ENCODE measurements at regions not wholly inside any gene's neighbourhood (a gene's known extent, or its start where the extent isn't known, plus 50 kb on each side); places are given as distances from the start of the nearest gene placed in this dataset.

DNA sequence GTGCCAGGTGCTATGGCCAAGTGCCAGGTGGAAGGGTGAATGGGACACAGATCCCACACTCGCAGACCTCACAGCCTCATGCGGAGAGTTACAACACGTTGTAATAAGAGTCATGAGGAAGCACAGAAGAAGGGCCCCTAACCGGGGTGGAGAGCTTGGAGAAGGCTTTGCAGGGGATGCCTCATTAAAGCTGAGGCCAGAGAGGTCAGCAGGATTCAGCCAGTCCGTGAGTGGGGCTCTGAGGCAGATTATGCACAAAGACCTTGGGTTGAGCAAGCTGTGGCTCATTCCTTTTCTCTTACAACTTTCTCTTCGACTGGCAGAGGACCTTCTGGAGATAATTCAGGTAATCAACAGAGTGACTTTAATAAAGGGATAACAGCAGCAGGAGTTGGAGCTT, 65.3 kb upstream of the SNRK start:
- H2AFZ ChIP-seq (ENCODE audit: low read depth, low read length), result no peak overlapping the region
- no peaks in the 10 kb centered on the region for H3K9me3 ChIP-seq (ENCODE audit: insufficient read depth, low read length, severe bottlenecking)
- H3K4me3 ChIP-seq (ENCODE audit: low read depth in 1 of 2, low read length in 2 of 2), result no peak overlapping the region
- TF ChIP-seq, protein P1, sequence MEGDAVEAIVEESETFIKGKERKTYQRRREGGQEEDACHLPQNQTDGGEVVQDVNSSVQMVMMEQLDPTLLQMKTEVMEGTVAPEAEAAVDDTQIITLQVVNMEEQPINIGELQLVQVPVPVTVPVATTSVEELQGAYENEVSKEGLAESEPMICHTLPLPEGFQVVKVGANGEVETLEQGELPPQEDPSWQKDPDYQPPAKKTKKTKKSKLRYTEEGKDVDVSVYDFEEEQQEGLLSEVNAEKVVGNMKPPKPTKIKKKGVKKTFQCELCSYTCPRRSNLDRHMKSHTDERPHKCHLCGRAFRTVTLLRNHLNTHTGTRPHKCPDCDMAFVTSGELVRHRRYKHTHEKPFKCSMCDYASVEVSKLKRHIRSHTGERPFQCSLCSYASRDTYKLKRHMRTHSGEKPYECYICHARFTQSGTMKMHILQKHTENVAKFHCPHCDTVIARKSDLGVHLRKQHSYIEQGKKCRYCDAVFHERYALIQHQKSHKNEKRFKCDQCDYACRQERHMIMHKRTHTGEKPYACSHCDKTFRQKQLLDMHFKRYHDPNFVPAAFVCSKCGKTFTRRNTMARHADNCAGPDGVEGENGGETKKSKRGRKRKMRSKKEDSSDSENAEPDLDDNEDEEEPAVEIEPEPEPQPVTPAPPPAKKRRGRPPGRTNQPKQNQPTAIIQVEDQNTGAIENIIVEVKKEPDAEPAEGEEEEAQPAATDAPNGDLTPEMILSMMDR (IDR thresholded peaks at IDR 0.05; ENCODE audit: borderline replicate concordance, extremely low read depth, low read length, poor library complexity, severe bottlenecking), result no peak
- no peak for TF ChIP-seq EZH2 (IDR thresholded peaks at IDR 0.05; ENCODE audit: borderline replicate concordance, low read depth, low read length, severe bottlenecking)
- H3K36me3 ChIP-seq (ENCODE audit: insufficient read depth, low read length), result no peaks in the 10 kb centered on the region
- no peak for ATAC-seq (ENCODE audit: insufficient read depth, low read depth)
- H3K27me3 ChIP-seq (ENCODE audit: insufficient read depth, low read length, poor library complexity), result no peaks in the 10 kb centered on the region
- no peak for DNase-seq
- no peak overlapping the region for H3K4me2 ChIP-seq (ENCODE audit: insufficient read depth, low read length)
- no peak overlapping the region for H3K9ac ChIP-seq (ENCODE audit: low read depth, low read length)
- H3K27ac ChIP-seq (ENCODE audit: low read length), result no peak overlapping the region
- H3K79me2 ChIP-seq (ENCODE audit: insufficient read depth, low read length), result no peaks in the 10 kb centered on the region
- H4K20me1 ChIP-seq (ENCODE audit: insufficient read depth, low read length), result no peaks in the 10 kb centered on the region
- no peaks in the 10 kb centered on the region for H3K4me1 ChIP-seq (ENCODE audit: insufficient read depth, low read length)

DNA sequence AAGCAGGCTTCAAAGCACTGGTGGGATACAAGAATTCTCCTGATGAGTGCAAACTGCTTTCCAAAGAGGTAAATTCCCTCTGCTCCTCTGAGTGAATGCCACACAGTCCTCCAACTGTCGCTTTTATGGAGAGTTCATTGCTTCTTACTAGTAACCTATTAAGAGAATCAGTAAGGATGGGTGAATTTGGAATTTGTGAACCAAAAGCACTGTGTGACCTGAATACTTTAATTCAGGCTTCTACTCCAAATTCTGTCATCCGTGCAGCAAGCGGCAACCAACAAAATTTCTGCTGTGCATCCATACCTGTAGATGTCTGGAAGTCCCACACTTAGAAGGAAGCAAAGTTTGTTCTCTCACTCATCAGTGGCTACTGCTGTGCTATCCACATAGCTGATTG, 66.7 kb upstream of the SNRK start:
- H3K4me3 ChIP-seq (ENCODE audit: low read depth in 1 of 2, low read length in 2 of 2), result no peak overlapping the region
- H3K9ac ChIP-seq (ENCODE audit: low read depth, low read length), result no peak overlapping the region
- H4K20me1 ChIP-seq (ENCODE audit: insufficient read depth, low read length), result no peaks in the 10 kb centered on the region
- no peaks in the 10 kb centered on the region for H3K79me2 ChIP-seq (ENCODE audit: insufficient read depth, low read length)
- ATAC-seq (ENCODE audit: insufficient read depth, low read depth), result no peak
- no peaks in the 10 kb centered on the region for H3K4me1 ChIP-seq (ENCODE audit: insufficient read depth, low read length)
- no peak overlapping the region for H3K27ac ChIP-seq (ENCODE audit: low read length)
- H3K4me2 ChIP-seq (ENCODE audit: insufficient read depth, low read length), result no peak overlapping the region
- DNase-seq, result no peak
- peaks cover 2% of the 10 kb centered on the region for H3K27me3 ChIP-seq (ENCODE audit: insufficient read depth, low read length, poor library complexity)
- no peaks in the 10 kb centered on the region for H3K9me3 ChIP-seq (ENCODE audit: insufficient read depth, low read length, severe bottlenecking)
- no peaks in the 10 kb centered on the region for H3K36me3 ChIP-seq (ENCODE audit: insufficient read depth, low read length)
- TF ChIP-seq, protein P1 (IDR thresholded peaks at IDR 0.05; ENCODE audit: borderline replicate concordance, extremely low read depth, low read length, poor library complexity, severe bottlenecking), result no peak
- no peak for TF ChIP-seq EZH2 (IDR thresholded peaks at IDR 0.05; ENCODE audit: borderline replicate concordance, low read depth, low read length, severe bottlenecking)
- H2AFZ ChIP-seq (ENCODE audit: low read depth, low read length), result no peak overlapping the region

DNA sequence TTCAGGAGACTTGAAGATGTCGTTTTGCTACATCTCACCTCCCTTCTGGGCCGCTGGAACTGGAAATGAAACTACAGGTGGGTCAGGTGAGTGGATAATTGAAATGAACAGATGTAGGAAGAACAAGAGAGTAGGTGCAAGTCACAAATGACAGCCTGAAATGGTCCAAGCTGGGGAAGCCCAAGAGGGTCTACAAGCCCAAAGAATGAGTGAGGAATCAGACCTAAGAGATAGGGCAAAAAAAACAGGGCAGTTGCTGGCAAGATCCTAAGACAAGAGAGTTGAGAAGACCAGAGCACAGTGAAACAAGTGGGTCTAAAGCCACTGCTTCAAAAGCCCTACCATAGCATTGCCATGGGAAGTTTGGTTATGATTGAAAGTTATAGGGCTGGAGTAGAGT, 67.4 kb upstream of the SNRK start:
- no peak for DNase-seq
- no peaks in the 10 kb centered on the region for H4K20me1 ChIP-seq (ENCODE audit: insufficient read depth, low read length)
- no peak overlapping the region for H3K4me2 ChIP-seq (ENCODE audit: insufficient read depth, low read length)
- no peak for ATAC-seq (ENCODE audit: insufficient read depth, low read depth)
- no peak overlapping the region for H3K9ac ChIP-seq (ENCODE audit: low read depth, low read length)
- H3K27ac ChIP-seq (ENCODE audit: low read length), result no peak overlapping the region
- no peaks in the 10 kb centered on the region for H3K9me3 ChIP-seq (ENCODE audit: insufficient read depth, low read length, severe bottlenecking)
- H2AFZ ChIP-seq (ENCODE audit: low read depth, low read length), result no peak overlapping the region
- H3K36me3 ChIP-seq (ENCODE audit: insufficient read depth, low read length), result no peaks in the 10 kb centered on the region
- peaks cover 2% of the 10 kb centered on the region for H3K27me3 ChIP-seq (ENCODE audit: insufficient read depth, low read length, poor library complexity)
- no peaks in the 10 kb centered on the region for H3K79me2 ChIP-seq (ENCODE audit: insufficient read depth, low read length)
- no peaks in the 10 kb centered on the region for H3K4me1 ChIP-seq (ENCODE audit: insufficient read depth, low read length)
- no peak overlapping the region for H3K4me3 ChIP-seq (ENCODE audit: low read depth in 1 of 2, low read length in 2 of 2)
- no peak for TF ChIP-seq EZH2 (IDR thresholded peaks at IDR 0.05; ENCODE audit: borderline replicate concordance, low read depth, low read length, severe bottlenecking)
- TF ChIP-seq, protein P1 (IDR thresholded peaks at IDR 0.05; ENCODE audit: borderline replicate concordance, extremely low read depth, low read length, poor library complexity, severe bottlenecking), result no peak

DNA sequence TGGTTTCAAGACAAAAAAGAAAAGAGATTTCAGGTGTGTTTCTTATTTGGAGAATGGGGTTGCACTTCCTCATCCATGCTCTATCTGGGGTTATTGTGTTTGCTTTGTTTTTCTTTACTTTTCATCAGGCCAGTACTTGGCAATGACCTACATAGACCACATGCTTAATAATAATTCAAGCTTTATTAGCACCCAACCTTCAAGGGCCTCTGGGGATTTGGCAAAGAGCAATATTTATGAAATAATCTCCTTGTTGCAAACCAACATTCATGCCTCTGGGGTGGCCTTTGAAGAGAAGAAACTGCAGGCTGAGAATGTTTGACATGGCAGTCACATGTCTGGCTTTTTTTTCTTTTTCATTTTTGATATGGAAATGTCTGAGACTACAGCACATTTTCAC, 68.2 kb upstream of the SNRK start:
- H3K9me3 ChIP-seq (ENCODE audit: insufficient read depth, low read length, severe bottlenecking), result no peaks in the 10 kb centered on the region
- no peak overlapping the region for H3K4me3 ChIP-seq (ENCODE audit: low read depth in 1 of 2, low read length in 2 of 2)
- H3K4me1 ChIP-seq (ENCODE audit: insufficient read depth, low read length), result no peaks in the 10 kb centered on the region
- TF ChIP-seq, protein P1 (IDR thresholded peaks at IDR 0.05; ENCODE audit: borderline replicate concordance, extremely low read depth, low read length, poor library complexity, severe bottlenecking), result no peak
- no peak for TF ChIP-seq EZH2 (IDR thresholded peaks at IDR 0.05; ENCODE audit: borderline replicate concordance, low read depth, low read length, severe bottlenecking)
- no peak overlapping the region for H3K27ac ChIP-seq (ENCODE audit: low read length)
- H3K79me2 ChIP-seq (ENCODE audit: insufficient read depth, low read length), result no peaks in the 10 kb centered on the region
- H3K36me3 ChIP-seq (ENCODE audit: insufficient read depth, low read length), result no peaks in the 10 kb centered on the region
- H2AFZ ChIP-seq (ENCODE audit: low read depth, low read length), result no peak overlapping the region
- DNase-seq, result no peak
- no peak overlapping the region for H3K4me2 ChIP-seq (ENCODE audit: insufficient read depth, low read length)
- peaks cover 2% of the 10 kb centered on the region for H3K27me3 ChIP-seq (ENCODE audit: insufficient read depth, low read length, poor library complexity)
- H3K9ac ChIP-seq (ENCODE audit: low read depth, low read length), result no peak overlapping the region
- H4K20me1 ChIP-seq (ENCODE audit: insufficient read depth, low read length), result no peaks in the 10 kb centered on the region
- no peak for ATAC-seq (ENCODE audit: insufficient read depth, low read depth)
